PC-9 (cell line): ENCODE measurements at regions not wholly inside any gene's neighbourhood (a gene's known extent, or its start where the extent isn't known, plus 50 kb on each side); places are given as distances from the start of the nearest gene placed in this dataset.

Experiments used
- BruUV-seq: library from RNA; stranded (reverse); fragments of 400-500 nt; replicated peaks from 2 replicates; lab custom pipeline; 2021; lab: Mats Ljungman, UMichigan
- CTCF ChIA-PET: fragments of 300-600 bp; sonication (Branson Sonifier 250); formaldehyde crosslinking; loops from one replicate; lab custom pipeline; 2022; ENCODE audit warnings: antibody characterized with exemption; lab: Charles Lee
- POLR2A ChIA-PET: fragments of 300-600 bp; sonication (Branson Sonifier 250); formaldehyde crosslinking; loops from one replicate; lab custom pipeline; 2022; ENCODE audit warnings: antibody characterized with exemption; ENCODE audit not compliant: unreplicated experiment; lab: Charles Lee
- DNase-seq, 2 experiments: peaks; one replicate each; pipeline versions ENCODE4 v3.0.0 to v3.0.0-alpha.2; 2015 to 2022; ENCODE audit warnings: mixed read lengths in 1 of 2
- H2AFZ ChIP-seq: fragments of 200-600 bp; sonication (generic); 2 replicates; pipeline ENCODE4 v1.8.1; 2017; ENCODE audit warnings: antibody characterized with exemption
- H3F3A ChIP-seq: fragments of 200-600 bp; sonication (generic); 2 replicates; pipeline ENCODE4 v1.8.1; 2017; ENCODE audit warnings: antibody characterized with exemption, mild to moderate bottlenecking, low read depth; ENCODE audit not compliant: insufficient read depth
- H3K27ac ChIP-seq: fragments of 200-600 bp; sonication (generic); 2 replicates; pipeline ENCODE4 v1.6.1; 2016; ENCODE audit warnings: mixed run types
- H3K27me3 ChIP-seq: fragments of 200-600 bp; sonication (generic); 2 replicates; pipeline ENCODE4 v1.6.1; 2016; ENCODE audit warnings: low read depth, mixed run types; ENCODE audit not compliant: insufficient read depth
- H3K36me3 ChIP-seq: fragments of 200-600 bp; sonication (generic); 2 replicates; pipeline ENCODE4 v1.6.1; 2016; ENCODE audit warnings: low read depth, mixed run types
- H3K4me1 ChIP-seq: fragments of 200-600 bp; sonication (generic); replicated peaks from 2 replicates; pipeline ENCODE4 v1.6.1; 2016; ENCODE audit warnings: mixed run types; ENCODE audit not compliant: insufficient read depth
- H3K4me2 ChIP-seq: fragments of 200-600 bp; sonication (generic); 2 replicates; pipeline ENCODE4 v1.6.1; 2017; ENCODE audit warnings: mixed run types
- H3K4me3 ChIP-seq: fragments of 200-600 bp; sonication (generic); 2 replicates; pipeline ENCODE4 v1.6.1; 2016; ENCODE audit warnings: mixed run types
- H3K79me2 ChIP-seq: fragments of 200-600 bp; sonication (generic); 2 replicates; pipeline ENCODE4 v1.6.1; 2017; ENCODE audit warnings: low read depth, mixed run types
- H3K9me2 ChIP-seq: fragments of 200-600 bp; sonication (generic); 2 replicates; pipeline ENCODE4 v1.8.1; 2017; ENCODE audit warnings: mild to moderate bottlenecking; ENCODE audit not compliant: insufficient read depth
- H3K9me3 ChIP-seq: fragments of 200-600 bp; sonication (generic); 2 replicates; pipeline ENCODE4 v1.8.1; 2016; ENCODE audit warnings: low read depth; ENCODE audit not compliant: insufficient read depth
- H4K20me1 ChIP-seq: fragments of 200-600 bp; sonication (generic); 2 replicates; pipeline ENCODE4 v1.8.1; 2017; ENCODE audit not compliant: insufficient read depth
- CTCF ChIP-seq: fragments of 200-600 bp; sonication (generic); conservative IDR thresholded peaks from 2 replicates; pipeline ENCODE4 v1.6.1; 2017; ENCODE audit warnings: mixed run types, antibody characterized with exemption, mild to moderate bottlenecking, moderate library complexity
- EZH2 ChIP-seq: fragments of 200-600 bp; sonication (generic); IDR thresholded peaks from 2 replicates; pipeline ENCODE4 v1.8.0; 2017; ENCODE audit warnings: antibody characterized with exemption, low read depth
- intact Hi-C: fragments of 100-400 bp; cut with micrococcal nuclease; formaldehyde crosslinking; loops from one replicate; pipeline ENCODE4 v1.10.0; 2022; ENCODE audit not compliant: unreplicated experiment

DNA sequence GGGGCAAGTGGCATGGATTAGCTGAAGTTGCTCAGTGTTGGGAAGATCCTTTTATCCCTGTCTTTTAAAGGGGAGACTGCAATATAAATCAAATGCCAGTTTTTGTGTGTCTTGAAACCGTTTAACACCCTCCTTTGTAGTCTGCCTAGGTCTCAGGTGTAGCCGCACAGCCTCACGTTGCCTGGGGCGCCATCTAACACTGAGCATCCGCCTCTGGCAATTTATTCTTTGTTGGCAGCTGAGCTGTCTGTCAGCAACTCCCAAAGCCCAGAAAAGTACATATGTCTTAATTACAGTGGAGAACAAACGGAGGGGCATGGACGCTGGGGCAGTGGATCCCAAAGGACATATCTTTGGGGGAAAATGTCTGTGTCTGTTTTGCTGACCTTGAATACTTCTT lies 254.7 kb downstream of the STK31 start:
- Histone ChIP-seq H3K9me3 (no peaks in the 10 kb centered on the region), H3K9me2 (no peaks in the 10 kb centered on the region), H3K27me3 (no peaks in the 10 kb centered on the region), H3K4me2 (no peak overlapping the region), H3K79me2 (no peaks in the 10 kb centered on the region), H3K36me3 (no peaks in the 10 kb centered on the region), H3F3A (no peaks in the 10 kb centered on the region), H3K4me3 (no peak overlapping the region), H2AFZ (no peak overlapping the region), H3K27ac (no peak overlapping the region), H3K4me1 (peaks cover 12% of the 10 kb centered on the region), H4K20me1 (no peaks in the 10 kb centered on the region)
- no peak for DNase-seq
- ChIA-PET POLR2A (no interaction called here), CTCF (no interaction called here)
- no peak for TF ChIP-seq CTCF
- no peak for TF ChIP-seq EZH2
- BruUV-seq = no TSS peak
- intact Hi-C loops = no loop called here

- intact Hi-C loops = no loop called here
- no peak for TF ChIP-seq EZH2
- TF ChIP-seq CTCF = no peak
Observed at GRCh38 chr7:23965296-23965695, 255.3 kb downstream of the STK31 start.

DNA sequence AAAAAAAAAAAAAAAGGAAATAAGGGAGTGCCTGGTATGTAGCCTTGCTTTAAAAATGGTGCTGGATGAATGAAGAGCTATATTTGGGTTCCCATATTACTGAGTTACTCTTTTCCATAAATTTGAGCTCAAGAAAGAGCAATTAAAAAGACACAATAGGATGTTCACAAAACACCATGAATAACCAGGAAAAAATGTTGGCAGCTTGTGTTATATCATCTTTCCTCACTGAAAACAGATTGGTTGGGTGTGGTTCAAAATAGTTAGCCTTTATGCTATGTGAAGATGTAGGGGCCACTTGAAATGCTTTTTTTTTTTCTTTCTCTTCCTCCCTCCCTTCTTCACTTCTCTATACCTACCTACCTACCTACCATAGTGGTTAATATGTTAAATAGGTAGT lies 256.9 kb downstream of the STK31 start:
- Histone ChIP-seq H3K4me3 (no peak overlapping the region), H3K4me2 (no peak overlapping the region), H3K79me2 (no peaks in the 10 kb centered on the region), H3K9me3 (no peaks in the 10 kb centered on the region), H3K36me3 (no peaks in the 10 kb centered on the region), H3K4me1 (peaks cover 12% of the 10 kb centered on the region), H3K27me3 (no peaks in the 10 kb centered on the region), H2AFZ (no peak overlapping the region), H3K9me2 (no peaks in the 10 kb centered on the region), H3K27ac (no peak overlapping the region), H4K20me1 (no peaks in the 10 kb centered on the region), H3F3A (no peaks in the 10 kb centered on the region)
- POLR2A ChIA-PET = no interaction called here
- CTCF ChIA-PET = no interaction called here
- no TSS peak for BruUV-seq
- TF ChIP-seq CTCF = no peak
- TF ChIP-seq EZH2 = no peak
- DNase-seq = no peak
- intact Hi-C loops = no loop called here

More at GRCh38 chr7:23965296-23965695, 255.3 kb downstream of the STK31 start:
- no peak overlapping the region for H2AFZ ChIP-seq
- ChIA-PET CTCF (no interaction called here), POLR2A (no interaction called here)
- no peaks in the 10 kb centered on the region for H3K79me2 ChIP-seq
- DNase-seq = no peak
- no peak overlapping the region for H3K4me3 ChIP-seq
- H3K27me3 ChIP-seq = no peaks in the 10 kb centered on the region
- no peaks in the 10 kb centered on the region for H3K9me3 ChIP-seq
- no peak overlapping the region for H3K27ac ChIP-seq
- H3K4me2 ChIP-seq = no peak overlapping the region
- no peaks in the 10 kb centered on the region for H4K20me1 ChIP-seq
- no peaks in the 10 kb centered on the region for H3F3A ChIP-seq
- H3K9me2 ChIP-seq = no peaks in the 10 kb centered on the region
- H3K36me3 ChIP-seq = no peaks in the 10 kb centered on the region
- peaks cover 12% of the 10 kb centered on the region for H3K4me1 ChIP-seq
- BruUV-seq = no TSS peak
